Testis (tissue), 2 donors: ENCODE measurements at regions not wholly inside any gene's neighbourhood (a gene's known extent, or its start where the extent isn't known, plus 50 kb on each side); places are given as distances from the start of the nearest gene placed in this dataset.

ENCODE experiments used
- POLR2A ChIP-seq: fragments of 450-650 bp; IDR thresholded peaks from one replicate; pipeline ENCODE4 v1.6.1; 2017; ENCODE audit warnings: antibody characterized with exemption, mild to moderate bottlenecking, moderate library complexity
- TF ChIP-seq, protein P1 (sequence below), 3 experiments: fragments of 450-650 bp in 2 of 3; fragments of 200-600 bp in 1 of 3; sonication (generic) in 1 of 3; IDR thresholded peaks; one replicate each; pipeline ENCODE4 v1.5.1; 2016 to 2019; ENCODE audit warnings: antibody characterized with exemption in 3 of 3, mild to moderate bottlenecking in 2 of 3, moderate library complexity in 1 of 3

DNA sequence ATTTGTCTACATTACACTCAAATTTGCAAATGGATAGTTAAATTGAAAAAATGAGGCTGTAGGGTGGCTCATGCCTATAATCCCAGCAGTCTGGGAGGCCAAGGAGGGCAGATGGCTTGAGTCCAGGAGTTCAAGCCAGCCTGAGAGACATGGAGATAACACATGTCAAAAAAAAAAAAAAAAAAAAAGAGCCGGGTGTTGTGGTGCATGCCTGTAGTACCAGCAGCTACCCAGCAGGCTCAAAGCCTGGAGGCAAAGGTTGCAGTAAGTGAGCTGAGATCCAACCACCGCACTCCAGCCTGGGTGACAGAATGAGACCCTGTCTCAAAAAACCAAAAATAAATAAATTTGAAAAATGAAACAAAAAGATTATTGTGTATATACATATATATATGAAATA is 119.9 kb upstream of the MGAT4C start:
- TF ChIP-seq, protein P1, sequence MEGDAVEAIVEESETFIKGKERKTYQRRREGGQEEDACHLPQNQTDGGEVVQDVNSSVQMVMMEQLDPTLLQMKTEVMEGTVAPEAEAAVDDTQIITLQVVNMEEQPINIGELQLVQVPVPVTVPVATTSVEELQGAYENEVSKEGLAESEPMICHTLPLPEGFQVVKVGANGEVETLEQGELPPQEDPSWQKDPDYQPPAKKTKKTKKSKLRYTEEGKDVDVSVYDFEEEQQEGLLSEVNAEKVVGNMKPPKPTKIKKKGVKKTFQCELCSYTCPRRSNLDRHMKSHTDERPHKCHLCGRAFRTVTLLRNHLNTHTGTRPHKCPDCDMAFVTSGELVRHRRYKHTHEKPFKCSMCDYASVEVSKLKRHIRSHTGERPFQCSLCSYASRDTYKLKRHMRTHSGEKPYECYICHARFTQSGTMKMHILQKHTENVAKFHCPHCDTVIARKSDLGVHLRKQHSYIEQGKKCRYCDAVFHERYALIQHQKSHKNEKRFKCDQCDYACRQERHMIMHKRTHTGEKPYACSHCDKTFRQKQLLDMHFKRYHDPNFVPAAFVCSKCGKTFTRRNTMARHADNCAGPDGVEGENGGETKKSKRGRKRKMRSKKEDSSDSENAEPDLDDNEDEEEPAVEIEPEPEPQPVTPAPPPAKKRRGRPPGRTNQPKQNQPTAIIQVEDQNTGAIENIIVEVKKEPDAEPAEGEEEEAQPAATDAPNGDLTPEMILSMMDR (IDR thresholded peaks at IDR 0.05) = no peak
- no peak for TF ChIP-seq POLR2A
